Upper lobe of left lung (tissue), 4 donors: ENCODE measurements at regions not wholly inside any gene's neighbourhood (a gene's known extent, or its start where the extent isn't known, plus 50 kb on each side); places are given as distances from the start of the nearest gene placed in this dataset.

Experiments used
- POLR2A ChIP-seq, 4 donors: fragments of 450-650 bp; IDR thresholded peaks; one replicate each; pipeline ENCODE4 v1.5.1; 2016 to 2017; ENCODE audit warnings: antibody characterized with exemption in 4 of 4, mild to moderate bottlenecking in 2 of 4
- POLR2AphosphoS5 ChIP-seq, 2 donors: sonication (generic); formaldehyde crosslinking; IDR thresholded peaks; one replicate each; pipeline ENCODE4 v1.5.1; 2017; ENCODE audit warnings: antibody characterized with exemption in 2 of 2
- TF ChIP-seq, protein P1 (sequence below), 6 experiments: fragments of 450-650 bp in 4 of 6; fragments of 200-600 bp in 2 of 6; sonication (generic) in 2 of 6; IDR thresholded peaks; one replicate each; pipeline ENCODE4 v1.5.1; 2016 to 2019; ENCODE audit warnings: antibody characterized with exemption in 6 of 6

GRCh38 chr11:70913715-70914231 is 338.6 kb downstream of the SHANK2 start:
- TF ChIP-seq POLR2AphosphoS5 (IDR thresholded peaks at IDR 0.05) (no peak), POLR2A (IDR thresholded peaks at IDR 0.05) (no peak)
- TF ChIP-seq, protein P1, sequence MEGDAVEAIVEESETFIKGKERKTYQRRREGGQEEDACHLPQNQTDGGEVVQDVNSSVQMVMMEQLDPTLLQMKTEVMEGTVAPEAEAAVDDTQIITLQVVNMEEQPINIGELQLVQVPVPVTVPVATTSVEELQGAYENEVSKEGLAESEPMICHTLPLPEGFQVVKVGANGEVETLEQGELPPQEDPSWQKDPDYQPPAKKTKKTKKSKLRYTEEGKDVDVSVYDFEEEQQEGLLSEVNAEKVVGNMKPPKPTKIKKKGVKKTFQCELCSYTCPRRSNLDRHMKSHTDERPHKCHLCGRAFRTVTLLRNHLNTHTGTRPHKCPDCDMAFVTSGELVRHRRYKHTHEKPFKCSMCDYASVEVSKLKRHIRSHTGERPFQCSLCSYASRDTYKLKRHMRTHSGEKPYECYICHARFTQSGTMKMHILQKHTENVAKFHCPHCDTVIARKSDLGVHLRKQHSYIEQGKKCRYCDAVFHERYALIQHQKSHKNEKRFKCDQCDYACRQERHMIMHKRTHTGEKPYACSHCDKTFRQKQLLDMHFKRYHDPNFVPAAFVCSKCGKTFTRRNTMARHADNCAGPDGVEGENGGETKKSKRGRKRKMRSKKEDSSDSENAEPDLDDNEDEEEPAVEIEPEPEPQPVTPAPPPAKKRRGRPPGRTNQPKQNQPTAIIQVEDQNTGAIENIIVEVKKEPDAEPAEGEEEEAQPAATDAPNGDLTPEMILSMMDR (IDR thresholded peaks at IDR 0.05) = no peak
